Inflammatory macrophage treated with lipopolysaccharide for 1 hour (primary cell): ENCODE measurements at regions not wholly inside any gene's neighbourhood (a gene's known extent, or its start where the extent isn't known, plus 50 kb on each side); places are given as distances from the start of the nearest gene placed in this dataset.
"Not testable (repeated sequence)": the region's sequence is repeated elsewhere in the genome, so short reads cannot be mapped to it uniquely, and the experiment has no call there.

Experiments used
- DNase-seq, 2 donors: peaks; one replicate each; pipeline ENCODE4 v3.0.0-alpha.2; 2020 to 2022

- no peak for DNase-seq
These were observed 1124.2 kb downstream of the PCDH7 start for GRCh38 chr4:31844350-31844749.

GRCh38 chr4:31851946-31852345 is 1131.8 kb downstream of the PCDH7 start:
- no peak for DNase-seq

GRCh38 chr4:31877429-31877828 is 1157.3 kb downstream of the PCDH7 start:
- no peak for DNase-seq

- not testable (repeated sequence) for DNase-seq
These were observed 1160.7 kb downstream of the PCDH7 start for GRCh38 chr4:31880837-31881236.

GRCh38 chr4:31896349-31896748 is 1176.2 kb downstream of the PCDH7 start:
- no peak for DNase-seq

- DNase-seq: no peak
These were observed 1185.2 kb downstream of the PCDH7 start for GRCh38 chr4:31905363-31905762.

DNA sequence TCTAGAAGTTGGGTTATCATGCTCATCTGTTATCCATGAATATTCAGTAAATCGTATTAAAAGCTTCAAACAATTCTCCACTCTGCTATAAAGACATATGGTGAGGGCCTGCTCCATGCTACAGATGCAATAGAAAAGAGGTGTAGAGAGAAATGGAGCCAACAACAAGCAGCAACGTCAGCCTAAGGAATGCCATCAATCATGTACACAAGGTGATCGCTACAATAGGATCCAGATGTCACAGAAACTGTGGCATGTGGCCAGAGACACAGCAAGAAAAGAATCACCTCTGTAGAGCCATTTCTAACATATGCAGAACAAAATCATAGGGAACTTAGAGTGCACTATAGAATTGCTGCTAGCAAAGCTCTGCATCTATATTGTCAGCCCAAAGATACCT is 1188.1 kb downstream of the PCDH7 start:
- no peak for DNase-seq

DNA sequence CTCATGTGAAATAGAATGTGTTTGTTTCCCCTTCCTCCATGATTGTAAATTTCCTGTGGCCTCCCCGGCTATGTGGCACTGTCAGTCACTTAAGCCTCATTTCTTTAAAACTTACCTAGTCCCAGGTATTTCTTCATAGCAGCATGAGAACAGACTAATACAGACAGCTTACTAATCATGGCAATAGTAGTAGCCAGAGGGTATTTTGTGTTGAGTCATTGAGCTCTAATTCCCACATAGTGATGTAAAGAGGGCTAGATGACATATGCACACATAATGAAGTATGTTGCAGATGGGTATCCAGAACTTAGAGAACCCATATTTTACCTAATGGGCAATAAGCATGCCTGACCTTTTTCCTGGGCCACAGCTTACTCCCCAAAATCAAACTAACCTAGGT is 1197.2 kb downstream of the PCDH7 start:
- no peak for DNase-seq

DNA sequence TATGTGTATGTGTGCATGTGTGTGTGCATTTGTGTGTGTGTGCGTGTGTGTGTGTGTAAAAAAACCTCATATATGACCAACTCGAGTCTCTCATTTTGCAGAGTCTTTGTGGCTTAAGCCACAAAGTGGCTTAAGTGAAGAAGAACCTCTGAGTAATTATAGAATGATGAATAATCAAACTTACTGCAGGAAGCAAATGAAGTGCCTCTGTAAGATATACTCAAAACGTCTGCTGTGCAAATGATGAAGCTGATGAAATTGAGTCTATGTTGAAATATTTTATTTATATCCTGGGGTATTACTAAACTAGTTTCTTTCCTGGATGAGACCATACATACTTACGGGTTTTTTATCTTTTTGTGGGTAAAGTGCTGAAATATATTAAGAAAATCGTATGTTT is 1198.7 kb downstream of the PCDH7 start:
- DNase-seq: peak; percentile 1 to 6

DNA sequence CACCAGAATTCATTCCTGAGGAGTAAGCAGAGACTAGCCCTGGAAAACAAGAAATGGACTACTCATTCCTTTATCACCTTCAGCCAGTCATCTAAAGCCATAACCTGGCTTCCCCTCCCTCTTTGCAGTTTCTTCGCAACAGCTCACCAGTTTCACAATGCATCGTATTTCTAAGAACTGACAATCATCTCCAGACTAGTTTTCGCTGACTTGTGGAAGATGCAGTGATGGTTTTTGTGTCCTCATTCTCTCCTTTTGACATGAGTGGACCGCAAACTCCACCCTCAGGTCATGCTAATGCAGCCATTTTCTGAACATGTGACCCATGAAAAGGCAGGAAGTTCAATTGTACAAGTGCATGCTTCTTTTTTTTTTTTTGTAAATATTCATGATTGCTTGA is 1203.5 kb downstream of the PCDH7 start:
- no peak for DNase-seq

DNA sequence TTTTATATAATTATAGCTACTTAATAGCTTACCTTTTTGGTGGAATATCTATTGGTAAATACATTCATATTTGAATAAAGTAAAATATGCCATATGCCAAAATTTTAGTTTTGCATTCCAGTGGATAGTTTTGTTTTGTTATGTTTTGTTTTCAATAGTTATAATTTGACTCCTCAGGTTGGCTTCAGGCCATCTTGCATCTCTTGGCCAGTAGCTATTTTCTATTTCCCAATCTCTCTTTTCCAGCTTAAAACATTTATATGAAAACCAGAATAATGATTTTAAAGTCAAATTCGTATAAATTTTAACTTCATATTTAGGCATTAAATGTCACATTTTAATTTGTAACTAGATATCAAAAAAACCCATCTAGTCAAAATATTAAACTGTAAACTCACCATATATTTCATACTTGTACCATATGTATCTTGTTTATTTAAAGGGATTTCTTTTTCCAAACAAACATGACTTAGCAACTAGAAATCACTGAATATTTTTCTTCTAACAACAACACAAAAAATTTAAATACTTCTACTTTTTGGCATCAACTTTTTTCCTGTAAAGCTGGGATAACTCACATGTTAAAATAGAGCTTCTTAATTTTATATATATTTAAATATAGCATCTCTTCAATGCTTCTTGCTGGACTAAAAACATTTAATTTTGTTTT is 1209.6 kb downstream of the PCDH7 start:
- DNase-seq: no peak

DNA sequence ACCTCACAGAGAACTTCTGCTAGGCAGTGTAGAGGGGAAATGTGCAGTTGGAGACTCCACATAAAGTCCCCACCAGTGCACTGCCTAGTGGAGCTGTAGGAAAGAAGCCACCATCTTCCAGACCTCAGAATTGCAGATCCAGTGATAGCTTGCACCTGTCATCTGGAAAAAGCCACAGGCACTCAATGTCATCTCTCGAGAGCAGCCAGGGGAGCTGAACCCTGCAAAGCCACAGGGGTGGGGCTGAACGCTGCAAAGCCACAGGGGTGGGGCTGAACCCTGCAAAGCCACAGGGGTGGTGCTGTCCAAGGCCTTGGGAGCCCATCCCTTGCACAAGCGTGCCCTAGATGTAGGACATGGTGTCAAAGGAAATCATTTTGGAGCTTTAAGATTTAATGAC is 1226.3 kb downstream of the PCDH7 start:
- no peak for DNase-seq

- DNase-seq: no peak
These were observed 1226.9 kb downstream of the PCDH7 start for GRCh38 chr4:31947101-31947500.

DNA sequence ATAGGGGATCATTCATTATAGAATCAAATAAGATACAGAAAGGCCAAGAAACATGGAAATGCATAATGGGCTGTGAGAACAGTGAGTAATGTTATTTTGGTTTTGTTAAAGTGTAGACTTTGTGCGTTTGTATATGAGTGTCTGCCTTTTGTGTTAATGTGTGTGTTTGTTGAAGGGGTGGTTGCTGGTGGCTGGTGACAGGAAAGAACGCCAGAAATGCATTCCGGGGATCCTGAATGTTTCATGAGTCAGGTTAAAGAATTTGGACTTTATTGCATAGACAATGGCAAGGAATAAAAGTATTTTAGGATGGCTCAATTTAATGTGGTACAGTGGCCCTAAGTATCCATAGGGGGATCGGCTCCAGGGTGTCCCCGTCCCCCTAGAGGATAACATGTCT is 1228.9 kb downstream of the PCDH7 start:
- DNase-seq: no peak

- no peak for DNase-seq
These were observed 1235.2 kb downstream of the PCDH7 start for GRCh38 chr4:31955346-31955745.

GRCh38 chr4:31959972-31960371 is 1239.8 kb downstream of the PCDH7 start:
- DNase-seq: no peak

DNA sequence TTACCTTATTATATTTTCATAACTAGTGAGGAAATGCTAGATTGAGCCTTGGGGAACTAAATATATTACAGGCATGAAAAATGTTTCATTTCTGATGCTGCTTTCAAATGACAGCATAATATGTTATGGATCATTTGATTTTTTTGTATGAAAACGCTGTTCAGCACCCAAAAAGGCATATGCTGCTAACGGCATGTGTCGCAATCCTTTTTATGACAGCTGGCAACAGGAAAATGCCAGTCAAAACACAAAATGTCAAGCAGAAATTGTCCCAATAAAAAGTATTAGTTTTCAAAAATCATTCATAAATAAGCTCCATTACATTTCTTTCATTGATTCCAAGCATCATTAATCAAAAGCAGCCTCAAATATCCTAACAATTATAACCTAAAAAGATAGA is 1244.5 kb downstream of the PCDH7 start:
- no peak for DNase-seq

GRCh38 chr4:31968842-31969241 is 1248.7 kb downstream of the PCDH7 start:
- DNase-seq: no peak

DNA sequence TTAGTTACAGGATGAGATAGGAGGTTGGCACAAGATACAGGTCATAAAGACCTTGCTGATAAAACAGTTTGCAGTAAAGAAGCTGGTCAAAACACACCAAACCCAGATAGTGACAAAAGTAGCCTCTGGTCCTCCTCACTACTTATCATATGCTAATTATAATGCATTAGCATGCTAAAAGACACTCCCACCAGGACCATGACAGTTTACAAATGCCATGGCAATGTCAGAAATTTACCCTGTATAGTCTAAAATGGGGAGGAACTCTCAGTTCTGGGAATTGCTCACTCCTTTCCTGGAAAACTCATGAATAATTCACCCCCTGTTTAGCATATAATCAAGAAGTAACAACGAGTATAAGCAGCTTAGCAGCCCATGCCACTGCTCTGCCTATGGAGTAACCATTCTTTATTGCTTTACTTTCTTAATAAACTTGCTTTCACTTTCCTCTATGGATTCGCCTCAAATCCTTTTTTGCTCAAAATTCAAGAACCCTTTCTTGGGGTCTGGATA is 1254.4 kb downstream of the PCDH7 start:
- DNase-seq: no peak

DNA sequence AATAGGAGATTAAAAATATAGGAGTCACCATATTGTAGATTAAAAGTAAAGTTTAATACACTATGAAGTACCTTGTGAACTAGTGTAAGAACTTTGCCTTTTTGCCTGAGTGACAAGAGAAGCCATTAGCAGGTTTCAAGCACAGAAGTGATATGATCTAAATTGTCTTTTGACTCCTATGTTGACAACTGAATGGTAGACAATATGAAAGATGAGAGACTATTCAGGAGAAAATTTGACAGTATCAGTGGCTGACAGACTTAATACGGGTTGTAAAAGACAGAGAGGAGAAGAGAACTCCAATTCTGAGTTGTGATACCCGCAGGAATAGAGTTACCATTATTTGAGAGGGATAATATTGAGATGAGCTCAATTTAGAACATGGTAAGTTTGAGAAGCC is 1259.8 kb downstream of the PCDH7 start:
- DNase-seq: no peak

DNA sequence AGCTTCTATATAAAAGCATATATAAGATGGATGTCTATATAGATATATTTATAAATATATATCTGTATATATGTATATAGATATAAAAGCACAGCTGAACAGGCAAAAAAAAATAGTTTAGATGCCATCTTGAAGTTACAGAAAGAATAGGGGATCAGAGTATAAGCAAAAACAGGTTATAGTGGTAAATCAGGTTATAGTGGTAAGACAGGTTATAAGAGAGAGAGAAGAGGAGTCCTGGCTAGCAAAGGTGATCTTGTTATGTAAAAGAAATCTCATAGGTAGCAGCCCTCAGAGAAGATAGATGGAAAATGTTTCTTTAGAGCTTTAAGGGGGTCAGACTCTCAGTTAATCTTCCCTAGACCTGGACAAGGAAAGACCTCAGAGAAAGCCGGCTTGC is 1263.1 kb downstream of the PCDH7 start:
- DNase-seq: no peak

GRCh38 chr4:31983677-31984076 is 1263.5 kb downstream of the PCDH7 start:
- DNase-seq: no peak

DNA sequence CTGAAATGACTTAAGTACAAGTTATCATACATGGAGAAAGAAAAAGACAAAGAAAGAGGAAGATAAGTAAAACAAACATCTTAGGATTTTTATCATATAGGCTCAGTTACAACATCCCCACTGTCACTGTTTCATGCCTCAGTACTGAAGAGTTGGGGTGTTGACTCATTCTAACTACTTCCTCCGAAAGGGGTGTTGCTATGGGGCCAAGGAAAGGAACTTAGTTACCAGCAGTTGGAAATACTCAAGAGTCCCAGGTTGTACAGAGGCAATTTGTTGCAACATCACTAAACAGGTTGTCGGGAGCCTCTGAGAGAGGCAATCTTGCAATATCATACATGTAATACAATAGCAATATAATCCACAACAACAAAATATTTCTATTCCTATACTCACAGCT is 1264.7 kb downstream of the PCDH7 start:
- peak in 1 of 2 donors; percentile 3 for DNase-seq

GRCh38 chr4:31995943-31996901 is 1276.1 kb downstream of the PCDH7 start:
- DNase-seq: no peak
